ENCODE measurements at regions not wholly inside any gene's neighbourhood (a gene's known extent, or its start where the extent isn't known, plus 50 kb on each side); places are given as distances from the start of the nearest gene placed in this dataset.

DNA sequence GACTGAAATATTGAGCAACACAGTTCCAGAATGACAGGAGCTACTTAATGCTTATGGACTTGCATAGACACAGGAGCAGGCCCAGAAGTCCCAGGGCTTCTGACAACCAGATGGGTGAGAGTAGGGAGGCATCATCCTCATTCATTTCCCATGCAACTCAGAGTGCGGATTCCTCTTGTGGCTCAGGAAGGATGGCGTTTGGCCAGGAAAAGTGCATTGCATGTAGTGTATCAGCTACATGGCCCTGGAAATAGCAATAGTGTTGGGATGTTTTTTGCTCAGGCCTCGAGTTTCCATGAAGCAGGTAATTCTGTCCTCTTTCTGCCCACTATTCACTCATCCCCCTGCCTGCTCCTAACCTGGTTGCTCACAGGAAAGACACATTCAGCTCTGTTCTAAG is 136.6 kb downstream of the PDGFRA start:
- no TSS peak for BruUV-seq (replicated peaks)
- DNase-seq, result no peak

More for the DNA sequence above, 136.6 kb downstream of the PDGFRA start:
- Histone ChIP-seq H2BK20ac (ENCODE audit: low read depth, low read length) (no peak overlapping the region), H3K27ac (ENCODE audit: insufficient read depth, low read length) (no peak overlapping the region), H3K23ac (ENCODE audit: low read depth, low read length) (no peak overlapping the region), H3K4me2 (ENCODE audit: low read depth, low read length) (no peak overlapping the region), H3K4me1 (ENCODE audit: control insufficient read depth, insufficient read depth, low read length) (peaks cover 4% of the 10 kb centered on the region), H2AK9ac (replicated peaks; ENCODE audit: low read depth, low read length, poor library complexity) (no peak overlapping the region), H4K91ac (ENCODE audit: insufficient read depth, low read depth, low read length) (no peak overlapping the region), H2BK5ac (ENCODE audit: low read depth, low read length, poor library complexity, severe bottlenecking) (no peak overlapping the region), H2AK5ac (ENCODE audit: low read depth, low read length) (no peak overlapping the region), H2AFZ (replicated peaks; ENCODE audit: low read length, poor library complexity) (no peak overlapping the region), H3K4ac (ENCODE audit: low read depth, low read length) (no peak overlapping the region), H2BK120ac (ENCODE audit: low read depth, low read length) (no peak overlapping the region), H4K5ac (ENCODE audit: low read depth, low read length) (no peak overlapping the region), H3K79me1 (ENCODE audit: low read depth in 1 of 2, low read length in 2 of 2) (no peaks in the 10 kb centered on the region), H3K56ac (ENCODE audit: extremely low read depth, insufficient read depth, low read length) (no peak overlapping the region), H3K9me3 (ENCODE audit: control insufficient read depth, insufficient read depth, low read length) (no peaks in the 10 kb centered on the region), H2BK15ac (ENCODE audit: low read depth, low read length) (no peak overlapping the region), H3K9ac (ENCODE audit: low read depth, low read length) (no peak overlapping the region), H3K9me1 (ENCODE audit: insufficient read depth, low read length) (peaks cover 8% of the 10 kb centered on the region; the same call in 1 of the 2 replicates), H4K8ac (ENCODE audit: low read depth in 2 of 2, low read length in 2 of 2) (no peak overlapping the region), H3K14ac (replicated peaks; ENCODE audit: low read depth, low read length) (no peak overlapping the region), H3K27me3 (ENCODE audit: control insufficient read depth, insufficient read depth, low read length) (peaks cover 5% of the 10 kb centered on the region; the same call in 1 of the 2 replicates), H3K18ac (ENCODE audit: low read depth, low read length) (no peak overlapping the region), H3K4me3 (ENCODE audit: insufficient read depth, low read depth, low read length) (no peak overlapping the region), H4K20me1 (ENCODE audit: insufficient read depth, low read length) (no peaks in the 10 kb centered on the region), H3K36me3 (ENCODE audit: control insufficient read depth, insufficient read depth, low read length) (no peaks in the 10 kb centered on the region)
- ChIA-PET CTCF (interaction anchor here (0.6 kb wide), 1 partner anchor 353 kb away, joined by 3 read pairs; no protein-coding TSS in a partner anchor), POLR2A (ENCODE audit: unreplicated experiment) (no interaction called here)
- dilution Hi-C loops (cut with HindIII; ENCODE audit: low sequenced_read_pairs, unreplicated experiment), result no loop called here
- in situ Hi-C loops (cut with MboI; ENCODE audit: low sequenced_read_pairs), result no loop called here
- no CpG with 5 or more reads among the region's 3 CpGs for WGBS, 2 experiments (ENCODE audit: extremely low coverage in 2 of 2, insufficient read length in 1 of 2)
- intact Hi-C loops (cut with micrococcal nuclease), result no loop called here
- TF ChIP-seq MAZ (IDR thresholded peaks at IDR 0.05; ENCODE audit: borderline replicate concordance, low read depth, low read length) (no peak), CEBPB (IDR thresholded peaks at IDR 0.05; ENCODE audit: low read depth, low read length) (no peak), MXI1 (IDR thresholded peaks at IDR 0.05; ENCODE audit: borderline replicate concordance, low read depth, low read length) (no peak), POLR2A (IDR thresholded peaks at IDR 0.05; ENCODE audit: low read depth, low read length) (no peak), RFX5 (IDR thresholded peaks at IDR 0.05; ENCODE audit: low read depth, low read length) (no peak), CTCF (conservative IDR thresholded peaks at IDR 0.05; ENCODE audit: low read depth, low read length) (no peak), BHLHE40 (IDR thresholded peaks at IDR 0.05; ENCODE audit: low read depth, low read length) (no peak), SMC3 (IDR thresholded peaks at IDR 0.05; ENCODE audit: low read depth, low read length) (no peak), CHD1 (IDR thresholded peaks at IDR 0.05; ENCODE audit: low read depth, low read length) (no peak), FOS (IDR thresholded peaks at IDR 0.05; ENCODE audit: low read depth, low read length) (no peak), RCOR1 (IDR thresholded peaks at IDR 0.05; ENCODE audit: insufficient replicate concordance, low read length) (no peak), ELK1 (IDR thresholded peaks at IDR 0.05; ENCODE audit: borderline replicate concordance, low read depth, low read length) (no peak), MAFK (IDR thresholded peaks at IDR 0.05; ENCODE audit: low read depth, low read length) (no peak)
- TF ChIP-seq, protein P1, sequence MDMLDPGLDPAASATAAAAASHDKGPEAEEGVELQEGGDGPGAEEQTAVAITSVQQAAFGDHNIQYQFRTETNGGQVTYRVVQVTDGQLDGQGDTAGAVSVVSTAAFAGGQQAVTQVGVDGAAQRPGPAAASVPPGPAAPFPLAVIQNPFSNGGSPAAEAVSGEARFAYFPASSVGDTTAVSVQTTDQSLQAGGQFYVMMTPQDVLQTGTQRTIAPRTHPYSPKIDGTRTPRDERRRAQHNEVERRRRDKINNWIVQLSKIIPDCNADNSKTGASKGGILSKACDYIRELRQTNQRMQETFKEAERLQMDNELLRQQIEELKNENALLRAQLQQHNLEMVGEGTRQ (IDR thresholded peaks at IDR 0.05; ENCODE audit: low read depth, low read length), result no peak
- no peak for ATAC-seq (ENCODE audit: low read depth)

Data from IMR-90 (cell line).